GM12878 (cell line): ENCODE measurements at regions not wholly inside any gene's neighbourhood (a gene's known extent, or its start where the extent isn't known, plus 50 kb on each side); places are given as distances from the start of the nearest gene placed in this dataset.

Source experiments
- ATAC-seq: fragments of 200-7000 bp; cut with Tn5 transposase; 3 replicates; pipeline ENCODE4 v1.9.1; 2020; ENCODE audit warnings: mild to moderate bottlenecking, moderate library complexity
- BruUV-seq: library from RNA; stranded (reverse); fragments of 400-500 nt; replicated peaks from 2 replicates; lab custom pipeline; 2021; lab: Mats Ljungman, UMichigan
- CTCF ChIA-PET: fragments of 300-600 bp; sonication (Branson Sonifier 250); formaldehyde crosslinking; extraction: SDS; loops from one replicate; lab custom pipeline; 2021; ENCODE audit warnings: inconsistent platforms; lab: Yijun Ruan, JAX
- POLR2A ChIA-PET: fragments of 350-600 bp; formaldehyde crosslinking; extraction: SDS; loops from one replicate; lab custom pipeline; 2021; ENCODE audit warnings: inconsistent platforms; lab: Charles Lee
- RAD21 ChIA-PET: fragments of 300-600 bp; sonication (Branson Sonifier 250); formaldehyde crosslinking; loops from one replicate; lab custom pipeline; 2023; ENCODE audit warnings: antibody characterized with exemption; ENCODE audit not compliant: unreplicated experiment; lab: Charles Lee
- SMC1A ChIA-PET: fragments of 300-600 bp; sonication (Branson Sonifier 250); formaldehyde crosslinking; loops from one replicate; lab custom pipeline; 2023; ENCODE audit not compliant: unreplicated experiment, uncharacterized antibody; lab: Charles Lee
- DNase-seq: peaks from one replicate; pipeline ENCODE4 v3.0.0-alpha.2; 2011; ENCODE audit warnings: low read depth, low spot score
- FAIRE-seq: peaks from 3 replicates; lab custom pipeline; 2011; peaks lifted over from hg19 to GRCh38; lab: Jason Lieb, UNC
- H2AFZ ChIP-seq: 2 replicates; pipeline ENCODE4 v1.6.0; 2011; ENCODE audit warnings: low read depth, low read length, control low read depth; ENCODE audit not compliant: control insufficient read depth
- H3K27ac ChIP-seq: 2 replicates; pipeline ENCODE4 v1.5.1; 2011; ENCODE audit warnings: control low read depth; ENCODE audit not compliant: control insufficient read depth, insufficient read depth
- H3K27me3 ChIP-seq, 2 experiments: replicated peaks in 1 of 2; 2 replicates each; pipeline versions ENCODE4 v1.6.0 to v1.6.1; 2011; ENCODE audit warnings: low read length in 1 of 2; ENCODE audit not compliant: control insufficient read depth in 2 of 2, insufficient read depth in 2 of 2
- H3K36me3 ChIP-seq, 2 experiments: 2 replicates each; pipeline ENCODE4 v1.5.1; 2011; ENCODE audit warnings: low read length in 1 of 2; ENCODE audit not compliant: control insufficient read depth in 2 of 2, insufficient read depth in 2 of 2
- H3K4me1 ChIP-seq: 2 replicates; pipeline ENCODE4 v1.6.1; 2011; ENCODE audit warnings: mild to moderate bottlenecking, low read length, moderate library complexity, mixed read lengths; ENCODE audit not compliant: control insufficient read depth, insufficient read depth
- H3K4me2 ChIP-seq: 2 replicates; pipeline ENCODE4 v1.6.0; 2011; ENCODE audit warnings: control low read depth; ENCODE audit not compliant: control insufficient read depth, insufficient read depth
- H3K4me3 ChIP-seq: fragments of 200-600 bp; sonication (generic); 2 replicates; pipeline ENCODE4 v1.5.1; 2016
- H3K79me2 ChIP-seq: 2 replicates; pipeline ENCODE4 v1.6.0; 2011; ENCODE audit warnings: low read length; ENCODE audit not compliant: control insufficient read depth, insufficient read depth
- H3K9ac ChIP-seq: 2 replicates; pipeline ENCODE4 v1.8.0; 2011; ENCODE audit warnings: low read length, control low read depth, mixed read lengths; ENCODE audit not compliant: control insufficient read depth, insufficient read depth
- H3K9me3 ChIP-seq: replicated peaks from 3 replicates; pipeline ENCODE4 v1.5.1; 2011; ENCODE audit warnings: mild to moderate bottlenecking, low read length; ENCODE audit not compliant: control insufficient read depth, insufficient read depth
- H4K20me1 ChIP-seq: 2 replicates; pipeline ENCODE4 v1.6.0; 2011; ENCODE audit not compliant: control insufficient read depth, insufficient read depth
- BCL11A ChIP-seq: IDR thresholded peaks from 2 replicates; pipeline ENCODE4 v1.6.1; 2011; ENCODE audit warnings: low read depth, low read length
- CBX5 ChIP-seq: sonication (generic); IDR thresholded peaks from 2 replicates; pipeline ENCODE4 v1.6.1; 2016; ENCODE audit warnings: low read depth, moderate library complexity, mild to moderate bottlenecking, inconsistent platforms
- CREB1 ChIP-seq: IDR thresholded peaks from 2 replicates; pipeline ENCODE4 v1.6.1; 2012; ENCODE audit warnings: low read depth, mild to moderate bottlenecking, inconsistent platforms
- E2F8 ChIP-seq: fragments of 450-650 bp; IDR thresholded peaks from 2 replicates; pipeline ENCODE4 v1.6.1; 2018; ENCODE audit warnings: mild to moderate bottlenecking, low read depth, moderate library complexity; ENCODE audit not compliant: partially characterized antibody
- GATAD2B ChIP-seq: fragments of 450-650 bp; conservative IDR thresholded peaks from 2 replicates; pipeline ENCODE4 v1.6.1; 2017; ENCODE audit warnings: low read depth, mild to moderate bottlenecking, moderate library complexity
- HDGF ChIP-seq: fragments of 450-650 bp; IDR thresholded peaks from 2 replicates; pipeline ENCODE4 v1.6.1; 2016; ENCODE audit warnings: antibody characterized with exemption
- MAX ChIP-seq: IDR thresholded peaks from 2 replicates; pipeline ENCODE4 v1.6.1; 2012; ENCODE audit warnings: low read depth, low read length, improper control_type of control experiment
- RAD51 ChIP-seq: fragments of 450-650 bp; IDR thresholded peaks from 2 replicates; pipeline ENCODE4 v1.6.1; 2016; ENCODE audit warnings: moderate library complexity, mild to moderate bottlenecking, inconsistent platforms
- RELA ChIP-seq: fragments of 450-650 bp; IDR thresholded peaks from 2 replicates; pipeline ENCODE4 v1.8.0; 2014; ENCODE audit warnings: borderline replicate concordance; ENCODE audit not compliant: partially characterized antibody
- SIX5 ChIP-seq: IDR thresholded peaks from 2 replicates; pipeline ENCODE4 v1.6.1; 2011; ENCODE audit warnings: mild to moderate bottlenecking, low read depth, low read length, moderate library complexity; ENCODE audit not compliant: severe bottlenecking
- SREBF1 ChIP-seq: IDR thresholded peaks from 2 replicates; pipeline ENCODE4 v1.6.1; 2012; ENCODE audit warnings: mild to moderate bottlenecking, low read length
- SREBF2 ChIP-seq: IDR thresholded peaks from 2 replicates; pipeline ENCODE4 v1.6.1; 2012; ENCODE audit warnings: mild to moderate bottlenecking, low read length
- SRF ChIP-seq, 2 experiments: IDR thresholded peaks; 2 replicates each; pipeline ENCODE4 v1.6.1; 2011; ENCODE audit warnings: low read depth in 2 of 2, low read length in 2 of 2, mild to moderate bottlenecking in 1 of 2, moderate library complexity in 1 of 2
- YY1 ChIP-seq: IDR thresholded peaks from 2 replicates; pipeline ENCODE4 v1.6.1; 2011; ENCODE audit warnings: low read depth, mild to moderate bottlenecking, low read length
- WGBS: methylation state at CpG from one replicate; pipeline ENCODE4 v1.1.6; 2016; ENCODE audit warnings: low lambda C conversion rate; ENCODE audit not compliant: insufficient replicate concordance, insufficient coverage; ENCODE audit errors: missing lambda C conversion rate; 5-methylcytosine and 5-hydroxymethylcytosine counted together
- in situ Hi-C: fragments of 300-500 bp; cut with MboI; formaldehyde crosslinking; loops from 9 replicates; pipeline ENCODE4 v1.14.3; 2018; ENCODE audit warnings: mixed read lengths
- intact Hi-C: fragments of 100-400 bp; cut with micrococcal nuclease; formaldehyde crosslinking; loops from one replicate; pipeline ENCODE4 v1.14.2; 2022; ENCODE audit not compliant: unreplicated experiment
- TF ChIP-seq, protein P1 (sequence below): fragments of 450-650 bp; IDR thresholded peaks from 2 replicates; pipeline ENCODE4 v1.6.1; 2017; ENCODE audit warnings: borderline replicate concordance
- TF ChIP-seq, protein P2 (sequence below): fragments of 450-650 bp; formaldehyde crosslinking; IDR thresholded peaks from 2 replicates; pipeline ENCODE4 v1.4.0; 2022; ENCODE audit warnings: mild to moderate bottlenecking, moderate library complexity

DNA sequence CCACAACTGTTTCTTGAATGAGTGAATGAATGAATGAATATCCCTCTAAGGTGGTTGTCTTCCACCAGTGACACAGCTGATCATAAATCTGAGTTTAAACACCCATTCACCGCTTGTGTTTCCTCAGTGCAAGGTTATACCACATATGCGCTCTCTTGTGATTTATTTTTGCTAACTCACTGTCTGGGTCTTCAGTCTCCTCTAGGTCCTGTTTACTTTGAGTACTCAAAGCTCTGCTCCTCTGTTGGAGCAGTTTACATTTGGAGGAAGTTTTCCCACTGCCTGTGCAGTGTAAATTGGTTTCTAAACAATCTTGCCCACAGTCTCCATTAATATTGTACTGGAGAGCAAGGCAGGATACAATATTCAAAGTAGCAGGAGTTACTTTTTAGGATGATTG lies 212.6 kb upstream of the JADE1 start:
- Histone ChIP-seq H3K36me3 (no peaks in the 10 kb centered on the region), H3K9ac (no peak overlapping the region), H4K20me1 (no peaks in the 10 kb centered on the region), H3K4me2 (no peak overlapping the region), H3K4me3 (no peak overlapping the region), H3K9me3 (no peaks in the 10 kb centered on the region; the same call in 2 of the 3 replicates), H3K27me3 (no peaks in the 10 kb centered on the region), H3K79me2 (no peaks in the 10 kb centered on the region), H2AFZ (no peak overlapping the region), H3K27ac (no peak overlapping the region), H3K4me1 (no peaks in the 10 kb centered on the region)
- FAIRE-seq (no peak), DNase-seq (no peak), ATAC-seq (no peak)
- ChIA-PET POLR2A (no interaction called here), SMC1A (interaction anchor here (1.2 to 1.7 kb wide), 5 partner anchors 9 to 29 kb away, joined by 3 to 4 read pairs (median 4); no protein-coding TSS in a partner anchor), CTCF (interaction anchor here (1.8 kb wide), 1 partner anchor 22 kb away, joined by 7 read pairs; no protein-coding TSS in a partner anchor), RAD21 (no interaction called here)
- BruUV-seq, result no TSS peak
- intact Hi-C loops, result no loop called here
- in situ Hi-C loops, result no loop called here
- 71% methylated on average over 2 of the region's 2 CpGs for WGBS
- TF ChIP-seq BCL11A (no peak), HDGF (no peak), CREB1 (no peak), E2F8 (no peak), RAD51 (no peak), SIX5 (no peak), RELA (no peak), GATAD2B (no peak), SRF (IDR thresholded peaks at IDR 0.05; ENCODE audit: low read depth in 2 of 2, low read length in 2 of 2) (no peak), MAX (no peak), CBX5 (no peak), SREBF1 (no peak), YY1 (no peak), SREBF2 (no peak)
- TF ChIP-seq, protein P1, sequence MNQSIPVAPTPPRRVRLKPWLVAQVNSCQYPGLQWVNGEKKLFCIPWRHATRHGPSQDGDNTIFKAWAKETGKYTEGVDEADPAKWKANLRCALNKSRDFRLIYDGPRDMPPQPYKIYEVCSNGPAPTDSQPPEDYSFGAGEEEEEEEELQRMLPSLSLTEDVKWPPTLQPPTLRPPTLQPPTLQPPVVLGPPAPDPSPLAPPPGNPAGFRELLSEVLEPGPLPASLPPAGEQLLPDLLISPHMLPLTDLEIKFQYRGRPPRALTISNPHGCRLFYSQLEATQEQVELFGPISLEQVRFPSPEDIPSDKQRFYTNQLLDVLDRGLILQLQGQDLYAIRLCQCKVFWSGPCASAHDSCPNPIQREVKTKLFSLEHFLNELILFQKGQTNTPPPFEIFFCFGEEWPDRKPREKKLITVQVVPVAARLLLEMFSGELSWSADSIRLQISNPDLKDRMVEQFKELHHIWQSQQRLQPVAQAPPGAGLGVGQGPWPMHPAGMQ, result no peak
- TF ChIP-seq, protein P2, sequence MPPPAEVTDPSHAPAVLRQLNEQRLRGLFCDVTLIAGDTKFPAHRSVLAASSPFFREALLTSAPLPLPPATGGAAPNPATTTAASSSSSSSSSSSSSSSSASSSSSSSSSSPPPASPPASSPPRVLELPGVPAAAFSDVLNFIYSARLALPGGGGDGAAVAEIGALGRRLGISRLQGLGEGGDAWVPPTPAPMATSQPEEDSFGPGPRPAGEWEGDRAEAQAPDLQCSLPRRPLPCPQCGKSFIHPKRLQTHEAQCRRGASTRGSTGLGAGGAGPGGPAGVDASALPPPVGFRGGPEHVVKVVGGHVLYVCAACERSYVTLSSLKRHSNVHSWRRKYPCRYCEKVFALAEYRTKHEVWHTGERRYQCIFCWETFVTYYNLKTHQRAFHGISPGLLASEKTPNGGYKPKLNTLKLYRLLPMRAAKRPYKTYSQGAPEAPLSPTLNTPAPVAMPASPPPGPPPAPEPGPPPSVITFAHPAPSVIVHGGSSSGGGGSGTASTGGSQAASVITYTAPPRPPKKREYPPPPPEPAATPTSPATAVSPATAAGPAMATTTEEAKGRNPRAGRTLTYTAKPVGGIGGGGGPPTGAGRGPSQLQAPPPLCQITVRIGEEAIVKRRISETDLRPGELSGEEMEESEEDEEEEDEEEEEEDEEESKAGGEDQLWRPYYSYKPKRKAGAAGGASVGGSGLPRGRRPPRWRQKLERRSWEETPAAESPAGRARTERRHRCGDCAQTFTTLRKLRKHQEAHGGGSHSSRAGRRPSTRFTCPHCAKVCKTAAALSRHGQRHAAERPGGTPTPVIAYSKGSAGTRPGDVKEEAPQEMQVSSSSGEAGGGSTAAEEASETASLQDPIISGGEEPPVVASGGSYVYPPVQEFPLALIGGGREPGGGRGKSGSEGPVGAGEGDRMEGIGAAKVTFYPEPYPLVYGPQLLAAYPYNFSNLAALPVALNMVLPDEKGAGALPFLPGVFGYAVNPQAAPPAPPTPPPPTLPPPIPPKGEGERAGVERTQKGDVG, result no peak
